NCI-H1436 treated with DMSO at 0.1 percent for 48 hours (cell line): ENCODE measurements at regions not wholly inside any gene's neighbourhood (a gene's known extent, or its start where the extent isn't known, plus 50 kb on each side); places are given as distances from the start of the nearest gene placed in this dataset.

Experiments used
- DNase-seq: peaks from one replicate; lab custom pipeline; 2025; lab: John Stamatoyannopoulos, UW

- DNase-seq = no peak
These were observed 1010.4 kb downstream of the TBC1D22A start for GRCh38 chr22:47772864-47773263.

- DNase-seq = no peak
These were observed 1007.2 kb downstream of the TBC1D22A start for GRCh38 chr22:47769652-47770051.

- no peak for DNase-seq
These were observed 1005.6 kb downstream of the TBC1D22A start for GRCh38 chr22:47768027-47768426.

- no peak for DNase-seq
These were observed 1005.0 kb downstream of the TBC1D22A start for GRCh38 chr22:47767403-47767802.

GRCh38 chr22:47765757-47766156, 1003.3 kb downstream of the TBC1D22A start:
- no peak for DNase-seq

GRCh38 chr22:47762141-47762540, 999.7 kb downstream of the TBC1D22A start:
- DNase-seq = no peak

GRCh38 chr22:47759909-47760308, 997.5 kb downstream of the TBC1D22A start:
- no peak for DNase-seq

- DNase-seq = no peak
These were observed 995.3 kb downstream of the TBC1D22A start for GRCh38 chr22:47757741-47758140.

- DNase-seq = no peak
These were observed 987.6 kb downstream of the TBC1D22A start for GRCh38 chr22:47750086-47750485.

GRCh38 chr22:47748957-47749356, 986.5 kb downstream of the TBC1D22A start:
- DNase-seq = no peak

- DNase-seq = no peak
These were observed 985.8 kb downstream of the TBC1D22A start for GRCh38 chr22:47748271-47748670.

- no peak for DNase-seq
These were observed 977.8 kb downstream of the TBC1D22A start for GRCh38 chr22:47740109-47740805.

- no peak for DNase-seq
These were observed 977.0 kb downstream of the TBC1D22A start for GRCh38 chr22:47739291-47740015.

GRCh38 chr22:47738472-47739013, 976.1 kb downstream of the TBC1D22A start:
- DNase-seq = no peak

GRCh38 chr22:47736186-47737034, 974.0 kb downstream of the TBC1D22A start:
- no peak for DNase-seq

- no peak for DNase-seq
These were observed 972.1 kb downstream of the TBC1D22A start for GRCh38 chr22:47734511-47734910.

GRCh38 chr22:47727641-47728040, 965.2 kb downstream of the TBC1D22A start:
- DNase-seq = no peak

- no peak for DNase-seq
These were observed 962.3 kb downstream of the TBC1D22A start for GRCh38 chr22:47724751-47725150.

- DNase-seq = no peak
These were observed 961.6 kb downstream of the TBC1D22A start for GRCh38 chr22:47724030-47724429.

- no peak for DNase-seq
These were observed 955.9 kb downstream of the TBC1D22A start for GRCh38 chr22:47718337-47718736.

GRCh38 chr22:47716890-47717615, 954.6 kb downstream of the TBC1D22A start:
- DNase-seq = no peak
